ENCODE measurements at regions not wholly inside any gene's neighbourhood (a gene's known extent, or its start where the extent isn't known, plus 50 kb on each side); places are given as distances from the start of the nearest gene placed in this dataset.
A peak's percentile ranks its signal among the peaks of the same experiment; 100 is the strongest.

GRCh38 chr18:39681061-39681460, 2115.5 kb upstream of the CELF4 start:
- H3K4me1 ChIP-seq (ENCODE audit: insufficient read depth), result peaks cover 32% of the 10 kb centered on the region
- Mint-ChIP-seq H3K27ac (no peak overlapping the region), H3K27me3 (ENCODE audit: insufficient read depth, low read depth, poor library complexity) (no peaks in the 10 kb centered on the region), H3K4me3 (no peak overlapping the region), H3K4me1 (peaks cover 16% of the 10 kb centered on the region), H3K9me3 (no peaks in the 10 kb centered on the region), H3K36me3 (ENCODE audit: low read depth) (no peaks in the 10 kb centered on the region)
- H4K20me1 ChIP-seq (replicated peaks; ENCODE audit: insufficient read depth), result no peaks in the 10 kb centered on the region
- DNase-seq (ENCODE audit: low spot score) (peak; percentile 17), ATAC-seq (no peak)
- no peaks in the 10 kb centered on the region for H3K36me3 ChIP-seq (ENCODE audit: insufficient read depth)
- no peak overlapping the region for H3K4me3 ChIP-seq
- peak overlapping the region; percentile 40; the same call in 1 of the 2 replicates for H3K27ac ChIP-seq (ENCODE audit: low read depth)
- H2AFZ ChIP-seq, result no peak overlapping the region
- peaks cover 10% of the 10 kb centered on the region for H3K79me2 ChIP-seq (replicated peaks; ENCODE audit: insufficient read depth)
- TF ChIP-seq, protein P1, sequence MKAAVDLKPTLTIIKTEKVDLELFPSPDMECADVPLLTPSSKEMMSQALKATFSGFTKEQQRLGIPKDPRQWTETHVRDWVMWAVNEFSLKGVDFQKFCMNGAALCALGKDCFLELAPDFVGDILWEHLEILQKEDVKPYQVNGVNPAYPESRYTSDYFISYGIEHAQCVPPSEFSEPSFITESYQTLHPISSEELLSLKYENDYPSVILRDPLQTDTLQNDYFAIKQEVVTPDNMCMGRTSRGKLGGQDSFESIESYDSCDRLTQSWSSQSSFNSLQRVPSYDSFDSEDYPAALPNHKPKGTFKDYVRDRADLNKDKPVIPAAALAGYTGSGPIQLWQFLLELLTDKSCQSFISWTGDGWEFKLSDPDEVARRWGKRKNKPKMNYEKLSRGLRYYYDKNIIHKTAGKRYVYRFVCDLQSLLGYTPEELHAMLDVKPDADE (IDR thresholded peaks at IDR 0.05), result no peak
- TF ChIP-seq, protein P2, sequence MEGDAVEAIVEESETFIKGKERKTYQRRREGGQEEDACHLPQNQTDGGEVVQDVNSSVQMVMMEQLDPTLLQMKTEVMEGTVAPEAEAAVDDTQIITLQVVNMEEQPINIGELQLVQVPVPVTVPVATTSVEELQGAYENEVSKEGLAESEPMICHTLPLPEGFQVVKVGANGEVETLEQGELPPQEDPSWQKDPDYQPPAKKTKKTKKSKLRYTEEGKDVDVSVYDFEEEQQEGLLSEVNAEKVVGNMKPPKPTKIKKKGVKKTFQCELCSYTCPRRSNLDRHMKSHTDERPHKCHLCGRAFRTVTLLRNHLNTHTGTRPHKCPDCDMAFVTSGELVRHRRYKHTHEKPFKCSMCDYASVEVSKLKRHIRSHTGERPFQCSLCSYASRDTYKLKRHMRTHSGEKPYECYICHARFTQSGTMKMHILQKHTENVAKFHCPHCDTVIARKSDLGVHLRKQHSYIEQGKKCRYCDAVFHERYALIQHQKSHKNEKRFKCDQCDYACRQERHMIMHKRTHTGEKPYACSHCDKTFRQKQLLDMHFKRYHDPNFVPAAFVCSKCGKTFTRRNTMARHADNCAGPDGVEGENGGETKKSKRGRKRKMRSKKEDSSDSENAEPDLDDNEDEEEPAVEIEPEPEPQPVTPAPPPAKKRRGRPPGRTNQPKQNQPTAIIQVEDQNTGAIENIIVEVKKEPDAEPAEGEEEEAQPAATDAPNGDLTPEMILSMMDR (conservative IDR thresholded peaks at IDR 0.05; ENCODE audit: low read depth in 2 of 2), result peak in 1 of 2 experiments; percentile 43; a peak in 2 of 4 replicates
- no peaks in the 10 kb centered on the region for H3K27me3 ChIP-seq (ENCODE audit: insufficient read depth)
- no peak overlapping the region for H3K4me2 ChIP-seq
- no peaks in the 10 kb centered on the region for H3F3A ChIP-seq (replicated peaks; ENCODE audit: low read depth)
- no peaks in the 10 kb centered on the region for H3K9me2 ChIP-seq (ENCODE audit: insufficient read depth)

- no peaks in the 10 kb centered on the region for H3F3A ChIP-seq (replicated peaks; ENCODE audit: low read depth)
- no peak overlapping the region for H2AFZ ChIP-seq
- Mint-ChIP-seq H3K4me3 (no peak overlapping the region), H3K27ac (no peak overlapping the region), H3K9me3 (no peaks in the 10 kb centered on the region), H3K4me1 (peaks cover 7% of the 10 kb centered on the region; the same call in 2 of the 3 replicates), H3K27me3 (ENCODE audit: insufficient read depth, low read depth, poor library complexity) (peaks cover 2% of the 10 kb centered on the region), H3K36me3 (ENCODE audit: low read depth) (no peaks in the 10 kb centered on the region)
- H3K4me3 ChIP-seq, result no peak overlapping the region
- no peak overlapping the region for H3K27ac ChIP-seq (ENCODE audit: low read depth)
- no peaks in the 10 kb centered on the region for H3K36me3 ChIP-seq (ENCODE audit: insufficient read depth)
- H4K20me1 ChIP-seq (replicated peaks; ENCODE audit: insufficient read depth), result 0 out of 2 replicates have a peak, but pooled peaks cover 4% of the 10 kb centered on the region
- no peak overlapping the region for H3K4me2 ChIP-seq
- no peak for ATAC-seq
- no peaks in the 10 kb centered on the region for H3K27me3 ChIP-seq (ENCODE audit: insufficient read depth)
- DNase-seq (ENCODE audit: low spot score), result no peak
- peaks cover 10% of the 10 kb centered on the region for H3K4me1 ChIP-seq (ENCODE audit: insufficient read depth)
- H3K79me2 ChIP-seq (replicated peaks; ENCODE audit: insufficient read depth), result 0 out of 2 replicates have a peak, but pooled peaks cover 3% of the 10 kb centered on the region
- no peaks in the 10 kb centered on the region for H3K9me2 ChIP-seq (ENCODE audit: insufficient read depth)
- TF ChIP-seq, protein P2 (conservative IDR thresholded peaks at IDR 0.05; ENCODE audit: low read depth in 2 of 2), result no peak
- TF ChIP-seq, protein P3, sequence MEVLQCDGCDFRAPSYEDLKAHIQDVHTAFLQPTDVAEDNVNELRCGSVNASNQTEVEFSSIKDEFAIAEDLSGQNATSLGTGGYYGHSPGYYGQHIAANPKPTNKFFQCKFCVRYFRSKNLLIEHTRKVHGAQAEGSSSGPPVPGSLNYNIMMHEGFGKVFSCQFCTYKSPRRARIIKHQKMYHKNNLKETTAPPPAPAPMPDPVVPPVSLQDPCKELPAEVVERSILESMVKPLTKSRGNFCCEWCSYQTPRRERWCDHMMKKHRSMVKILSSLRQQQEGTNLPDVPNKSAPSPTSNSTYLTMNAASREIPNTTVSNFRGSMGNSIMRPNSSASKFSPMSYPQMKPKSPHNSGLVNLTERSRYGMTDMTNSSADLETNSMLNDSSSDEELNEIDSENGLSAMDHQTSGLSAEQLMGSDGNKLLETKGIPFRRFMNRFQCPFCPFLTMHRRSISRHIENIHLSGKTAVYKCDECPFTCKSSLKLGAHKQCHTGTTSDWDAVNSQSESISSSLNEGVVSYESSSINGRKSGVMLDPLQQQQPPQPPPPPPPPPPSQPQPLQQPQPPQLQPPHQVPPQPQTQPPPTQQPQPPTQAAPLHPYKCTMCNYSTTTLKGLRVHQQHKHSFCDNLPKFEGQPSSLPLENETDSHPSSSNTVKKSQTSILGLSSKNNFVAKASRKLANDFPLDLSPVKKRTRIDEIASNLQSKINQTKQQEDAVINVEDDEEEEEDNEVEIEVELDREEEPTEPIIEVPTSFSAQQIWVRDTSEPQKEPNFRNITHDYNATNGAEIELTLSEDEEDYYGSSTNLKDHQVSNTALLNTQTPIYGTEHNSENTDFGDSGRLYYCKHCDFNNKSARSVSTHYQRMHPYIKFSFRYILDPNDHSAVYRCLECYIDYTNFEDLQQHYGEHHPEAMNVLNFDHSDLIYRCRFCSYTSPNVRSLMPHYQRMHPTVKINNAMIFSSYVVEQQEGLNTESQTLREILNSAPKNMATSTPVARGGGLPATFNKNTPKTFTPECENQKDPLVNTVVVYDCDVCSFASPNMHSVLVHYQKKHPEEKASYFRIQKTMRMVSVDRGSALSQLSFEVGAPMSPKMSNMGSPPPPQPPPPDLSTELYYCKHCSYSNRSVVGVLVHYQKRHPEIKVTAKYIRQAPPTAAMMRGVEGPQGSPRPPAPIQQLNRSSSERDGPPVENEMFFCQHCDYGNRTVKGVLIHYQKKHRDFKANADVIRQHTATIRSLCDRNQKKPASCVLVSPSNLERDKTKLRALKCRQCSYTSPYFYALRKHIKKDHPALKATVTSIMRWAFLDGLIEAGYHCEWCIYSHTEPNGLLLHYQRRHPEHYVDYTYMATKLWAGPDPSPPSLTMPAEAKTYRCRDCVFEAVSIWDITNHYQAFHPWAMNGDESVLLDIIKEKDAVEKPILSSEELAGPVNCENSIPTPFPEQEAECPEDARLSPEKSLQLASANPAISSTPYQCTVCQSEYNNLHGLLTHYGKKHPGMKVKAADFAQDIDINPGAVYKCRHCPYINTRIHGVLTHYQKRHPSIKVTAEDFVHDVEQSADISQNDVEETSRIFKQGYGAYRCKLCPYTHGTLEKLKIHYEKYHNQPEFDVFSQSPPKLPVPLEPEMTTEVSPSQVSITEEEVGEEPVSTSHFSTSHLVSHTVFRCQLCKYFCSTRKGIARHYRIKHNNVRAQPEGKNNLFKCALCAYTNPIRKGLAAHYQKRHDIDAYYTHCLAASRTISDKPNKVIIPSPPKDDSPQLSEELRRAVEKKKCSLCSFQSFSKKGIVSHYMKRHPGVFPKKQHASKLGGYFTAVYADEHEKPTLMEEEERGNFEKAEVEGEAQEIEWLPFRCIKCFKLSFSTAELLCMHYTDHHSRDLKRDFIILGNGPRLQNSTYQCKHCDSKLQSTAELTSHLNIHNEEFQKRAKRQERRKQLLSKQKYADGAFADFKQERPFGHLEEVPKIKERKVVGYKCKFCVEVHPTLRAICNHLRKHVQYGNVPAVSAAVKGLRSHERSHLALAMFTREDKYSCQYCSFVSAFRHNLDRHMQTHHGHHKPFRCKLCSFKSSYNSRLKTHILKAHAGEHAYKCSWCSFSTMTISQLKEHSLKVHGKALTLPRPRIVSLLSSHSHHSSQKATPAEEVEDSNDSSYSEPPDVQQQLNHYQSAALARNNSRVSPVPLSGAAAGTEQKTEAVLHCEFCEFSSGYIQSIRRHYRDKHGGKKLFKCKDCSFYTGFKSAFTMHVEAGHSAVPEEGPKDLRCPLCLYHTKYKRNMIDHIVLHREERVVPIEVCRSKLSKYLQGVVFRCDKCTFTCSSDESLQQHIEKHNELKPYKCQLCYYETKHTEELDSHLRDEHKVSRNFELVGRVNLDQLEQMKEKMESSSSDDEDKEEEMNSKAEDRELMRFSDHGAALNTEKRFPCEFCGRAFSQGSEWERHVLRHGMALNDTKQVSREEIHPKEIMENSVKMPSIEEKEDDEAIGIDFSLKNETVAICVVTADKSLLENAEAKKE (CRISPR knock-in tag; IDR thresholded peaks at IDR 0.05), result no peak
- TF ChIP-seq STAT1 (IDR thresholded peaks at IDR 0.05; ENCODE audit: unreplicated experiment) (no peak), ZNF114 (CRISPR knock-in tag; IDR thresholded peaks at IDR 0.05) (no peak), JUNB (IDR thresholded peaks at IDR 0.05; ENCODE audit: unreplicated experiment) (no peak)
- TF ChIP-seq, protein P1 (IDR thresholded peaks at IDR 0.05), result no peak
Measured at GRCh38 chr18:39675906-39676305, 2110.3 kb upstream of the CELF4 start.

Measured in GM23338 (cell line).